ENCODE measurements at regions not wholly inside any gene's neighbourhood (a gene's known extent, or its start where the extent isn't known, plus 50 kb on each side); places are given as distances from the start of the nearest gene placed in this dataset.

GRCh38 chr20:24245094-24245493, 224.3 kb upstream of the SYNDIG1 start:
- H3K27ac ChIP-seq = no peak overlapping the region
- CTCF ChIA-PET = no interaction called here
- no peak for DNase-seq (ENCODE audit: low read depth in 1 of 2, low spot score in 1 of 2)
- TF ChIP-seq RAD21 (conservative IDR thresholded peaks at IDR 0.05 in 1 of 2, IDR thresholded peaks at IDR 0.05 in 1 of 2) (no peak), FOSL2 (IDR thresholded peaks at IDR 0.05) (no peak), FOSL2 (CRISPR knock-in tag; IDR thresholded peaks at IDR 0.05) (no peak), SREBF2 (IDR thresholded peaks at IDR 0.05) (no peak), KDM5A (IDR thresholded peaks at IDR 0.05) (no peak), CHD4 (IDR thresholded peaks at IDR 0.05; ENCODE audit: borderline replicate concordance) (no peak), ATOH8 (CRISPR knock-in tag; IDR thresholded peaks at IDR 0.05; ENCODE audit: low read depth) (no peak), HDAC2 (IDR thresholded peaks at IDR 0.05) (no peak), ZNF302 (CRISPR knock-in tag; IDR thresholded peaks at IDR 0.05) (no peak), NFE2L2 (conservative IDR thresholded peaks at IDR 0.05; ENCODE audit: low read length) (no peak), EHMT2 (IDR thresholded peaks at IDR 0.05; ENCODE audit: low read depth) (no peak)
- ATAC-seq = no peak
- POLR2A ChIA-PET = no interaction called here
- H3K4me1 ChIP-seq = no peaks in the 10 kb centered on the region
- 0% methylated on average over 2 of the region's 2 CpGs for WGBS (ENCODE audit: missing lambda C conversion rate)
- no peaks in the 10 kb centered on the region for H3K9me3 ChIP-seq
- H3K4me3 ChIP-seq = no peak overlapping the region
- H3K4me2 ChIP-seq = no peak overlapping the region
- no peak for FAIRE-seq

GRCh38 chr20:24242763-24243162, 226.7 kb upstream of the SYNDIG1 start:
- DNase-seq (ENCODE audit: low read depth in 1 of 2, low spot score in 1 of 2) (no peak), FAIRE-seq (no peak), ATAC-seq (no peak)

GRCh38 chr20:24241466-24241865, 228.0 kb upstream of the SYNDIG1 start:
- no peak for ATAC-seq
- CTCF ChIA-PET = interaction anchor here (1.2 kb wide), 1 partner anchor 79 kb away, joined by 3 read pairs; no protein-coding TSS in a partner anchor
- no peak for FAIRE-seq
- no peaks in the 10 kb centered on the region for H3K4me1 ChIP-seq
- no peak for DNase-seq (ENCODE audit: low read depth in 1 of 2, low spot score in 1 of 2)
- H3K4me3 ChIP-seq = no peak overlapping the region
- H3K9me3 ChIP-seq = no peaks in the 10 kb centered on the region
- POLR2A ChIA-PET = no interaction called here
- H3K4me2 ChIP-seq = no peak overlapping the region
- 43% methylated on average over 7 of the region's 7 CpGs for WGBS (ENCODE audit: missing lambda C conversion rate)
- no peak for TF ChIP-seq CBX2 (IDR thresholded peaks at IDR 0.05; ENCODE audit: borderline replicate concordance, low read depth)
- no peak for TF ChIP-seq CEBPB (IDR thresholded peaks at IDR 0.05)
- no peak for TF ChIP-seq POLR2AphosphoS2 (conservative IDR thresholded peaks at IDR 0.05; ENCODE audit: low read length)
- TF ChIP-seq HOXA7 (CRISPR knock-in tag; IDR thresholded peaks at IDR 0.05) = no peak
- TF ChIP-seq SMC3 (IDR thresholded peaks at IDR 0.05) = no peak
- no peak for TF ChIP-seq ZC3H11A (IDR thresholded peaks at IDR 0.05)
- no peak for TF ChIP-seq ZSCAN20 (CRISPR knock-in tag; IDR thresholded peaks at IDR 0.05)
- TF ChIP-seq NR3C1 (IDR thresholded peaks at IDR 0.05) = no peak
- TF ChIP-seq RNF2 (IDR thresholded peaks at IDR 0.05; ENCODE audit: borderline replicate concordance, low read depth) = no peak
- no peak for TF ChIP-seq REST (IDR thresholded peaks at IDR 0.05)
- TF ChIP-seq KDM5A (IDR thresholded peaks at IDR 0.05) = no peak
- no peak for TF ChIP-seq CBX8 (IDR thresholded peaks at IDR 0.05)
- TF ChIP-seq RCOR1 (IDR thresholded peaks at IDR 0.05; ENCODE audit: low read depth, low read length) = no peak
- H3K27ac ChIP-seq = no peak overlapping the region

More at GRCh38 chr20:24242763-24243162, 226.7 kb upstream of the SYNDIG1 start:
- H3K4me2 ChIP-seq = no peak overlapping the region
- ChIA-PET CTCF (no interaction called here), POLR2A (no interaction called here)
- TF ChIP-seq POLR2A (IDR thresholded peaks at IDR 0.05; ENCODE audit: low read length) (0 out of 2 replicates have a peak, but pooled peaks have one; percentile 8), NFE2L2 (conservative IDR thresholded peaks at IDR 0.05; ENCODE audit: low read length) (no peak)
- no peaks in the 10 kb centered on the region for H3K9me3 ChIP-seq
- no peaks in the 10 kb centered on the region for H3K4me1 ChIP-seq
- H3K4me3 ChIP-seq = no peak overlapping the region
- no peak overlapping the region for H3K27ac ChIP-seq
- WGBS (ENCODE audit: missing lambda C conversion rate) = 6% methylated on average over 4 of the region's 4 CpGs

All from A549 (cell line).